GM12891 (cell line): ENCODE measurements at regions not wholly inside any gene's neighbourhood (a gene's known extent, or its start where the extent isn't known, plus 50 kb on each side); places are given as distances from the start of the nearest gene placed in this dataset.
A peak's percentile ranks its signal among the peaks of the same experiment; 100 is the strongest.
"Not testable (repeated sequence)": the region's sequence is repeated elsewhere in the genome, so short reads cannot be mapped to it uniquely, and the experiment has no call there.

Experiments used
- DNase-seq: peaks from one replicate; pipeline ENCODE4 v3.0.0; 2011; ENCODE audit warnings: low spot score; ENCODE audit not compliant: insufficient read length
- FAIRE-seq: peaks from 2 replicates; lab custom pipeline; 2011; peaks lifted over from hg19 to GRCh38; lab: Jason Lieb, UNC
- PAX5 ChIP-seq: IDR thresholded peaks from 2 replicates; pipeline ENCODE4 v1.6.1; 2011; ENCODE audit warnings: low read length, moderate library complexity, mild to moderate bottlenecking; ENCODE audit not compliant: insufficient read depth, severe bottlenecking
- POLR2A ChIP-seq: IDR thresholded peaks from 2 replicates; pipeline ENCODE4 v1.6.1; 2011; ENCODE audit warnings: low read depth, low read length, control low read depth
- POLR2AphosphoS5 ChIP-seq: IDR thresholded peaks from 2 replicates; pipeline ENCODE4 v1.6.1; 2011; ENCODE audit warnings: low read depth, low read length, control low read depth
- POU2F2 ChIP-seq: IDR thresholded peaks from 2 replicates; pipeline ENCODE4 v1.6.1; 2011; ENCODE audit warnings: low read depth, mild to moderate bottlenecking, control low read depth, low read length, moderate library complexity
- SPI1 ChIP-seq: IDR thresholded peaks from 2 replicates; pipeline ENCODE4 v1.6.1; 2011; ENCODE audit warnings: low read depth, low read length, control low read depth
- TAF1 ChIP-seq: IDR thresholded peaks from 2 replicates; pipeline ENCODE4 v1.6.1; 2011; ENCODE audit warnings: low read depth, low read length, control low read depth

- no peak for DNase-seq
- peak; percentile 92 for FAIRE-seq
- TF ChIP-seq TAF1 (0 out of 2 replicates have a peak, but pooled peaks have one; percentile 19), SPI1 (no peak)
These were observed 127.3 kb upstream of the CCND2 start for GRCh38 chr12:4145990-4146859.

- DNase-seq (no peak), FAIRE-seq (peak; percentile 41)
- TF ChIP-seq POLR2A (no peak), SPI1 (no peak), PAX5 (no peak), TAF1 (no peak), POLR2AphosphoS5 (no peak), POU2F2 (no peak)
These were observed 128.9 kb upstream of the CCND2 start for GRCh38 chr12:4144676-4145075.

GRCh38 chr12:4143896-4144295 lies 129.7 kb upstream of the CCND2 start:
- TF ChIP-seq TAF1 (no peak), POLR2AphosphoS5 (no peak), SPI1 (no peak), PAX5 (no peak), POLR2A (no peak), POU2F2 (no peak)
- FAIRE-seq, result peak; percentile 78

GRCh38 chr12:4141348-4142270 lies 132.0 kb upstream of the CCND2 start:
- FAIRE-seq (peak; percentile 88), DNase-seq (no peak)
- TF ChIP-seq POU2F2 (0 out of 2 replicates have a peak, but pooled peaks have one; percentile 25), SPI1 (no peak)

More at GRCh38 chr12:4143896-4144295, 129.7 kb upstream of the CCND2 start:
- DNase-seq, result no peak

GRCh38 chr12:4140581-4141301 lies 132.8 kb upstream of the CCND2 start:
- FAIRE-seq (no peak), DNase-seq (no peak)
- TF ChIP-seq POU2F2, result no peak
- TF ChIP-seq TAF1, result no peak
- no peak for TF ChIP-seq SPI1
- no peak for TF ChIP-seq PAX5
- TF ChIP-seq POLR2A, result no peak
- no peak for TF ChIP-seq POLR2AphosphoS5

GRCh38 chr12:4139191-4139590 lies 134.4 kb upstream of the CCND2 start:
- TF ChIP-seq POU2F2 (peak; percentile 63; the same call in 1 of the 2 replicates), POLR2AphosphoS5 (no peak)
- FAIRE-seq (no peak), DNase-seq (no peak)

GRCh38 chr12:4138532-4138931 lies 135.0 kb upstream of the CCND2 start:
- not testable (repeated sequence) for FAIRE-seq, DNase-seq

GRCh38 chr12:4138051-4138450 lies 135.5 kb upstream of the CCND2 start:
- TF ChIP-seq POLR2A (no peak), TAF1 (no peak), SPI1 (no peak), PAX5 (no peak), POLR2AphosphoS5 (no peak), POU2F2 (no peak)
- FAIRE-seq (no peak), DNase-seq (no peak)

- no peak for FAIRE-seq
- no peak for TF ChIP-seq POU2F2
- DNase-seq, result no peak
These were observed 136.1 kb upstream of the CCND2 start for GRCh38 chr12:4137441-4137840.

GRCh38 chr12:4137015-4137414 lies 136.5 kb upstream of the CCND2 start:
- FAIRE-seq, result peak; percentile 5
- no peak for TF ChIP-seq POLR2A
- no peak for DNase-seq

GRCh38 chr12:4135919-4136605 lies 137.5 kb upstream of the CCND2 start:
- peak; percentile 95 for TF ChIP-seq SPI1
- 0 out of 2 replicates have a peak, but pooled peaks have one; percentile 26 for TF ChIP-seq TAF1
- 0 out of 2 replicates have a peak, but pooled peaks have one; percentile 34 for TF ChIP-seq POLR2AphosphoS5
- peak; percentile 77; the same call in 1 of the 2 replicates for TF ChIP-seq POU2F2
- no peak for TF ChIP-seq POLR2A
- TF ChIP-seq PAX5, result no peak
- peak; percentile 50 for DNase-seq
- peak; percentile 97 for FAIRE-seq
